Gastroesophageal sphincter (tissue), 4 donors: ENCODE measurements at regions not wholly inside any gene's neighbourhood (a gene's known extent, or its start where the extent isn't known, plus 50 kb on each side); places are given as distances from the start of the nearest gene placed in this dataset.

Experiments used
- ATAC-seq: fragments of 150-250 bp; one replicate; pipeline ENCODE4 v1.9.1; 2016; ENCODE audit warnings: mild to moderate bottlenecking, moderate library complexity
- H3K27ac ChIP-seq, 4 donors: fragments of 200-600 bp; sonication (generic) in 3 of 4; 1 replicate in 3 of 4; 2 replicates in 1 of 4; pipeline ENCODE4 v1.5.1; 2016 to 2019
- H3K27me3 ChIP-seq: fragments of 200-600 bp; sonication (generic); one replicate; pipeline ENCODE4 v1.5.1; 2019
- H3K36me3 ChIP-seq, 2 donors: fragments of 200-600 bp; sonication (generic); one replicate each; pipeline ENCODE4 v1.5.1; 2019; ENCODE audit warnings: control low read depth in 1 of 2
- H3K4me1 ChIP-seq, 3 donors: fragments of 200-600 bp; sonication (generic); 1 replicate in 2 of 3; 2 replicates in 1 of 3; pipeline ENCODE4 v1.5.1; 2016 to 2019; ENCODE audit warnings: control low read depth in 2 of 3
- H3K4me3 ChIP-seq, 2 donors: fragments of 200-600 bp; sonication (generic); one replicate each; pipeline ENCODE4 v1.5.1; 2019; ENCODE audit warnings: mild to moderate bottlenecking in 1 of 2, moderate library complexity in 1 of 2
- H3K9me3 ChIP-seq, 3 donors: fragments of 200-600 bp; sonication (generic); one replicate each; pipeline ENCODE4 v1.5.1; 2017 to 2019; ENCODE audit warnings: control low read depth in 2 of 3
- EP300 ChIP-seq: sonication (generic); formaldehyde crosslinking; IDR thresholded peaks from one replicate; pipeline ENCODE4 v1.6.1; 2017; ENCODE audit warnings: antibody characterized with exemption, mild to moderate bottlenecking
- POLR2A ChIP-seq, 2 donors: fragments of 450-650 bp; IDR thresholded peaks; one replicate each; pipeline ENCODE4 v1.6.1; 2017; ENCODE audit warnings: antibody characterized with exemption in 2 of 2, mild to moderate bottlenecking in 2 of 2, moderate library complexity in 1 of 2
- POLR2AphosphoS5 ChIP-seq: sonication (generic); formaldehyde crosslinking; IDR thresholded peaks from one replicate; pipeline ENCODE4 v1.6.1; 2017; ENCODE audit warnings: antibody characterized with exemption
- WGBS, 2 donors: methylation state at CpG; one replicate each; pipeline ENCODE4 v1.1.5; 2018; ENCODE audit warnings: low coverage in 1 of 2; 5-methylcytosine and 5-hydroxymethylcytosine counted together
- TF ChIP-seq, protein P1 (sequence below), 4 experiments: fragments of 200-600 bp in 2 of 4; fragments of 450-650 bp in 2 of 4; sonication (generic) in 1 of 4; IDR thresholded peaks; one replicate each; pipeline ENCODE4 v1.5.1; 2017 to 2019; ENCODE audit warnings: antibody characterized with exemption in 4 of 4, mild to moderate bottlenecking in 2 of 4, moderate library complexity in 2 of 4

DNA sequence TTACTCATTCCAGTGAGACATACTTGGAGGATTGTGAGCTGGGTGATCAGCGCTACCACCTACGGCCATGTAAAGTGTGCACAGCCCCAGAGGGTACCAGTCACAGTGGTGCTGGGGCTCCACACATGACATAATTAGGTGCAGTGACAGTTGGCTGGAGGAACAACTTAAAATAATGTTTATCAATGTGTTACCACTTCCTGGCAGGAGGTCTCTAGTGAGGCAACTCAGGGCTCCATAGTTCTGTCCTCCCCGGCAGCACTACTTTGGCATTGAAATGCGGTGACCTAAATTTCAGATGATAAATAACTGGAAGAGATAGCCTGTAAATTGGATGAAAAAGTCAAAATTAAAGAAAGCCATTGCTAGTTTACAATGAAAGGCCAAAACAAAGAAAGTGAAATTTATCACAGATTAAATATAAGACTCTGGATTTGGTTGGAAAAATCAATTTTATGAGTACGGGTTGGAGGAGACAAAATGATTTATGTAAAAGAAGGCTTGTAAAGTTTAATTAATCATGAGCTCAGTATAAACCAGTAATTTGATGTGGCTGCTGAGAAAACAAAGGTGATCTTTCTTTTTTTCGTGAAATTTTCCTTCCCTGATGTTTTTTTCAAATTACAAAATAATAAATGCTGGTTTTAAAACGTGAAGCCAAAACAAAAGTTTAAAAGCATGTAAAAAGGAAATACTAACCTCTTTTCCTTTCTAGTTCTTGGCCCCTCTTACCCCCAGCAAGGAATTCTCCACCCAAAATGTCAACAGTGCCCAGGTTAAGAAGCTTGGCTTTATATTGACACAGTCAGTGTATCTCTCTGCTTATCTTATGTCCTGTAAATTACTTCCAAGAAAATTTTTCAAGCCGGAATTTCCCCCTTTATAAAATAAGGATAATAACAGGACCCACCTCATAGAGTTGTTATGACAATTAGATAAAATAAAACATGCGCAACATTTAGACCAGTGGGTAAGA lies 126.7 kb upstream of the NOX3 start:
- Histone ChIP-seq H3K27ac (no peak overlapping the region), H3K4me1 (no peaks in the 10 kb centered on the region), H3K4me3 (no peak overlapping the region), H3K27me3 (no peaks in the 10 kb centered on the region), H3K36me3 (no peaks in the 10 kb centered on the region), H3K9me3 (no peaks in the 10 kb centered on the region)
- ATAC-seq: no peak
- TF ChIP-seq EP300 (no peak), POLR2A (IDR thresholded peaks at IDR 0.05) (no peak), POLR2AphosphoS5 (no peak)
- TF ChIP-seq, protein P1, sequence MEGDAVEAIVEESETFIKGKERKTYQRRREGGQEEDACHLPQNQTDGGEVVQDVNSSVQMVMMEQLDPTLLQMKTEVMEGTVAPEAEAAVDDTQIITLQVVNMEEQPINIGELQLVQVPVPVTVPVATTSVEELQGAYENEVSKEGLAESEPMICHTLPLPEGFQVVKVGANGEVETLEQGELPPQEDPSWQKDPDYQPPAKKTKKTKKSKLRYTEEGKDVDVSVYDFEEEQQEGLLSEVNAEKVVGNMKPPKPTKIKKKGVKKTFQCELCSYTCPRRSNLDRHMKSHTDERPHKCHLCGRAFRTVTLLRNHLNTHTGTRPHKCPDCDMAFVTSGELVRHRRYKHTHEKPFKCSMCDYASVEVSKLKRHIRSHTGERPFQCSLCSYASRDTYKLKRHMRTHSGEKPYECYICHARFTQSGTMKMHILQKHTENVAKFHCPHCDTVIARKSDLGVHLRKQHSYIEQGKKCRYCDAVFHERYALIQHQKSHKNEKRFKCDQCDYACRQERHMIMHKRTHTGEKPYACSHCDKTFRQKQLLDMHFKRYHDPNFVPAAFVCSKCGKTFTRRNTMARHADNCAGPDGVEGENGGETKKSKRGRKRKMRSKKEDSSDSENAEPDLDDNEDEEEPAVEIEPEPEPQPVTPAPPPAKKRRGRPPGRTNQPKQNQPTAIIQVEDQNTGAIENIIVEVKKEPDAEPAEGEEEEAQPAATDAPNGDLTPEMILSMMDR (IDR thresholded peaks at IDR 0.05): no peak
- WGBS, 2 donors: 65 to 87% methylated on average over 8 to 9 of the region's 9 CpGs

DNA sequence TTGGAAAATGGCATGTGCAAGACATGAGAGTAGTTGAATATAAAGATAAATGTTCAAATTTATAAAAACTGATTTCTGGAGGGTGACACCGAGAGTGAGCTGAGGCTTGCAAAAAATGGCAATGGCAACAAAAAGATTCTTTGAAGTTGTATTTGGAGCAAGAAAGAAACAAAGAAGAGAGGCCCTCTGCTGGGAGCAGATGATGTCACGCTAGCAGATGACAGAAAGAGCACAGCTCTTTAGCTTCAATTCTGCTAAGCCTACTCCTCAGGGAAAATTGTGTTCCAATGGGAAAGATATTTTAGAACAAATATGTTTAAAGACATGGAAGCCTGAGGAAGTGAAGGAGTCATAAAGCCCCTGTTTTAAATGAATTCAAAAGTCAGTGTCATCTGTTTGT lies 125.3 kb upstream of the NOX3 start:
- Histone ChIP-seq H3K27me3 (no peaks in the 10 kb centered on the region), H3K36me3 (no peaks in the 10 kb centered on the region), H3K4me3 (no peak overlapping the region), H3K4me1 (no peaks in the 10 kb centered on the region), H3K9me3 (no peaks in the 10 kb centered on the region), H3K27ac (no peak overlapping the region)
- WGBS, 2 donors: 45 to 78% methylated on average over 2 of the region's 2 CpGs
- TF ChIP-seq, protein P1 (IDR thresholded peaks at IDR 0.05): no peak
- no peak for TF ChIP-seq EP300
- no peak for ATAC-seq

DNA sequence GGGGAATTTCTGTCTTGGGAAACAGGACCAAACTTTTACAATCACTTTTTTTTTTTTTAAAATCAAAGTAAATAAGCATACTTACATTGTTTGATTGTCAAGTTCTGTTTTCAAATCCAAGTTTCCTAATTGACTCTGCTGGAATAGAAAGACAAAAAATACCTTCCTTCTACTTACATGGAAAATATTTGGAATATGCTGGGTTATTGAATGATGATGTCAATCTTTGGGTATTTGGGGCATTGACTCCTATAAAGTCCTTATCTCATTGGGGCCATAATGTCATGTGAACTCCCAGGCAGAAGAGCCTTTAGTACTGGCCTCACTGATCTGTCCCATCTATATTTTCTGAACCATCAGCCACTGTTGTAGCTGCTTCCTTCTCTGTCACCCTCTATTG lies 122.6 kb upstream of the NOX3 start:
- no peak for TF ChIP-seq POLR2A (IDR thresholded peaks at IDR 0.05)
- TF ChIP-seq EP300: no peak
- TF ChIP-seq POLR2AphosphoS5: no peak
- TF ChIP-seq, protein P1 (IDR thresholded peaks at IDR 0.05): no peak
- no peak overlapping the region for H3K27ac ChIP-seq
- no peak for ATAC-seq
- no peaks in the 10 kb centered on the region for H3K36me3 ChIP-seq
- no peaks in the 10 kb centered on the region for H3K27me3 ChIP-seq
- no peaks in the 10 kb centered on the region for H3K4me1 ChIP-seq
- no peak overlapping the region for H3K4me3 ChIP-seq
- H3K9me3 ChIP-seq: no peaks in the 10 kb centered on the region

GRCh38 chr6:155561966-155562364 lies 106.3 kb upstream of the NOX3 start:
- WGBS, 2 donors: 70 to 80% methylated on average over 4 of the region's 4 CpGs
- Histone ChIP-seq H3K36me3 (no peaks in the 10 kb centered on the region), H3K4me1 (no peaks in the 10 kb centered on the region), H3K27me3 (no peaks in the 10 kb centered on the region), H3K27ac (no peak overlapping the region), H3K4me3 (no peak overlapping the region), H3K9me3 (no peaks in the 10 kb centered on the region)
- TF ChIP-seq, protein P1 (IDR thresholded peaks at IDR 0.05): no peak
- TF ChIP-seq EP300 (no peak), POLR2AphosphoS5 (no peak), POLR2A (IDR thresholded peaks at IDR 0.05) (no peak)
- ATAC-seq: no peak

GRCh38 chr6:155561257-155561965 lies 105.8 kb upstream of the NOX3 start:
- no peaks in the 10 kb centered on the region for H3K27me3 ChIP-seq
- no peak for TF ChIP-seq POLR2AphosphoS5
- TF ChIP-seq, protein P1 (IDR thresholded peaks at IDR 0.05): no peak
- TF ChIP-seq EP300: no peak
- TF ChIP-seq POLR2A (IDR thresholded peaks at IDR 0.05): no peak
- no peaks in the 10 kb centered on the region for H3K4me1 ChIP-seq
- no peak for ATAC-seq
- H3K36me3 ChIP-seq: no peaks in the 10 kb centered on the region
- 9 to 47% methylated on average over 1 of the region's 1 CpG for WGBS, 2 donors
- no peaks in the 10 kb centered on the region for H3K9me3 ChIP-seq
- no peak overlapping the region for H3K4me3 ChIP-seq
- no peak overlapping the region for H3K27ac ChIP-seq
